GM20000 (cell line): ENCODE measurements at regions not wholly inside any gene's neighbourhood (a gene's known extent, or its start where the extent isn't known, plus 50 kb on each side); places are given as distances from the start of the nearest gene placed in this dataset.

Experiments
- DNase-seq: peaks from one replicate; pipeline ENCODE4 v3.0.0; 2012; ENCODE audit warnings: low spot score
- TF ChIP-seq, protein P1 (sequence below): IDR thresholded peaks from 2 replicates; pipeline ENCODE4 v1.5.1; 2012; ENCODE audit warnings: mild to moderate bottlenecking, control low read depth; ENCODE audit errors: extremely low read depth, missing control alignments

DNA sequence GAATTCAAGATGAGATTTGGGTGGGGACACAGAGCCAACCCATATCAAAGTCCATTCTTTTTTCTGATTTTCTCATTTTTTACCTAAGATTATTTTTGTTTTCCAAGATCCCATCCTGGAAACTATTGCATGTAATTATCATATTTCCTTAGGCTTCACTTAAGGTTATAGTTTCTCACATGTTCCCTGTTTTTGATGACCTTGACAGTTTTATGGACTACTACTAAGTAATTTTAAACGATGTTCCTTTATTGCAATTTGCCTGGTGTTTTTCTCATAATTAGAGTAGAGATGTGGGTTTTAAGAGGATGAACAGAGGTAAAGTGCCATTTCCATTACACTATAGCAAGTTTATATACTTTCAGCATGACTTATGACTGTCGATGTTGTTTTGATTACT, 795.1 kb downstream of the FAT4 start:
- DNase-seq, result no peak
- TF ChIP-seq, protein P1, sequence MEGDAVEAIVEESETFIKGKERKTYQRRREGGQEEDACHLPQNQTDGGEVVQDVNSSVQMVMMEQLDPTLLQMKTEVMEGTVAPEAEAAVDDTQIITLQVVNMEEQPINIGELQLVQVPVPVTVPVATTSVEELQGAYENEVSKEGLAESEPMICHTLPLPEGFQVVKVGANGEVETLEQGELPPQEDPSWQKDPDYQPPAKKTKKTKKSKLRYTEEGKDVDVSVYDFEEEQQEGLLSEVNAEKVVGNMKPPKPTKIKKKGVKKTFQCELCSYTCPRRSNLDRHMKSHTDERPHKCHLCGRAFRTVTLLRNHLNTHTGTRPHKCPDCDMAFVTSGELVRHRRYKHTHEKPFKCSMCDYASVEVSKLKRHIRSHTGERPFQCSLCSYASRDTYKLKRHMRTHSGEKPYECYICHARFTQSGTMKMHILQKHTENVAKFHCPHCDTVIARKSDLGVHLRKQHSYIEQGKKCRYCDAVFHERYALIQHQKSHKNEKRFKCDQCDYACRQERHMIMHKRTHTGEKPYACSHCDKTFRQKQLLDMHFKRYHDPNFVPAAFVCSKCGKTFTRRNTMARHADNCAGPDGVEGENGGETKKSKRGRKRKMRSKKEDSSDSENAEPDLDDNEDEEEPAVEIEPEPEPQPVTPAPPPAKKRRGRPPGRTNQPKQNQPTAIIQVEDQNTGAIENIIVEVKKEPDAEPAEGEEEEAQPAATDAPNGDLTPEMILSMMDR, result no peak

- DNase-seq, result no peak
- TF ChIP-seq, protein P1, result no peak
These were observed 798.3 kb downstream of the FAT4 start for GRCh38 chr4:126113058-126113457.

- TF ChIP-seq, protein P1, result no peak
- no peak for DNase-seq
These were observed 809.0 kb downstream of the FAT4 start for GRCh38 chr4:126123611-126124325.

GRCh38 chr4:126124818-126125217, 810.1 kb downstream of the FAT4 start:
- DNase-seq, result no peak
- TF ChIP-seq, protein P1, result no peak

DNA sequence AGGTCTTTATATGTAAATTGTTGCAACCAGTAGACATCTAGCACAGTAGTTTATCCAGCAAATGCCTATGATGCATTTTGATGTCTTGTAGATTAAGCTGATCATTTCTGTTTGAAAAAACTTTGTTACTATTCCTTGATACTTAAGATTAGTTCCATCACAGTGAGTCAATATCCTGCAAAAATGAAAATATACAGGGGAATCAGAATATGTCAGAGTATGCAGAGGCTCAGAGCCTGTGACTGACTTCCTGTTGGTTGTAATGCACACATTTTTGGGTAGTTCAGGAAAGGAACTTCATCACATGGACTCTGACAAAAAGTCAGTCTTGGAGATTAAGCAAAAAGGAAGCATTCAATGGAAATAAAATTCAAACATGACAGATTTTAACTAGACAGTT, 815.5 kb downstream of the FAT4 start:
- DNase-seq, result no peak
- TF ChIP-seq, protein P1, result no peak

- DNase-seq, result no peak
- TF ChIP-seq, protein P1, result no peak
These were observed 822.4 kb downstream of the FAT4 start for GRCh38 chr4:126136922-126137781.

DNA sequence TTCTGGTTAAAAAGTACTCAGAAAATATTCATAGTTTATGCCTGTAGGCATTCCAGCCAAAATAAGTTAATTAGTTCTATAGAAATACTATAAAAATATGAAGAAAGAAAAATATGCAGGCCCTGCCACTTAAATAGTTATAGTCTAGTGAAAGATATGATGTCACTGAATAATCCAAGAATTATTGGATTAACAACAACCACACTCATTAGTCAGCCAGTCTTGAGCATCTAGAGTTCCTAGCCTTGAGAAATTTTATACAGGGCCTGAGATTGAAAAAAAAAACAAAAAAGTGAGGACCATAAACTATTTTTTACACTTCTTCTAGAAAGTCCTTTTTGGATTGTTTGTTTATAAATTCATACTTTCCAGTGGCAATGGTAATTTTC, 823.0 kb downstream of the FAT4 start:
- TF ChIP-seq, protein P1, result no peak
- no peak for DNase-seq
